ENCODE measurements at regions not wholly inside any gene's neighbourhood (a gene's known extent, or its start where the extent isn't known, plus 50 kb on each side); places are given as distances from the start of the nearest gene placed in this dataset.

DNA sequence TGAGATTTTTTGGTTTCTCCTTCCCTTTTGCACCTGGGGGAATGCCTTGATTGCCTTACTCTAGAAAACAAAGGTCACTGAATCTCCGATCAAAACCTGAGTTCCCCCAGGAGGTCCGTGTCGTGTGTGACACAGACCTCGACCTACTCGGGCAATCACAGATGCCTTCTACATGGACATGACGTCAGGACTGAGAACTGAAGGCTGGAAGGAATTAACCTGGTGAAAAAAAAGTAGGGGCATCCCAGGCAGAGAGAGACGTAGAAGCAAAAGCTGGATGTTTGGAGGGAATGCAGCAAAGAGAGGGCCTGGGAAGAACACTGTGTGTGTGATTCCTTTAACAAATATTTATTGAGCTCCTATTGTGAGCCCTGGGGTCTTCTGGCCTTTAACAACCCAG is 178.0 kb downstream of the PRDM2 start:
- DNase-seq, result no peak

DNA sequence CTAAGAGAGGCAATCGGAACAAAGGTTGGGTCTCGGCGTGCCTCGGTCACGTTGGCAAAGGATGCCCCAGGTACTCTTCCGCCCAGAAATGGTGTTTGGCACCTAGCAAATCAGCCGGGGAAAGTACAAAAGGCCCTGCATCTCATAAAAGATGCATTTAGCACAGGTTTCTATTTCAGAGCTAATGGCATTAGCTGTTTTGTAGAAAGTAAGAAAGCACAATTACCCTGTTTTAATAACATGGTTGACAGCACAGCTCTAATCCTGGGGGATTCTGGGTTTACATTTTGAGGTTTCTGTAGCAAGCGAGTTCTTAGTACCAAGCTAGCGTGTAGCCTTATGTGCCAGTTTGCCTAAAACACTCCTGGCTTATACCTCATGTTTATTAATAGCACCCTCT is 178.5 kb downstream of the PRDM2 start:
- DNase-seq, result no peak

GRCh38 chr1:13881385-13882088 is 181.5 kb downstream of the PRDM2 start:
- DNase-seq, result no peak

DNA sequence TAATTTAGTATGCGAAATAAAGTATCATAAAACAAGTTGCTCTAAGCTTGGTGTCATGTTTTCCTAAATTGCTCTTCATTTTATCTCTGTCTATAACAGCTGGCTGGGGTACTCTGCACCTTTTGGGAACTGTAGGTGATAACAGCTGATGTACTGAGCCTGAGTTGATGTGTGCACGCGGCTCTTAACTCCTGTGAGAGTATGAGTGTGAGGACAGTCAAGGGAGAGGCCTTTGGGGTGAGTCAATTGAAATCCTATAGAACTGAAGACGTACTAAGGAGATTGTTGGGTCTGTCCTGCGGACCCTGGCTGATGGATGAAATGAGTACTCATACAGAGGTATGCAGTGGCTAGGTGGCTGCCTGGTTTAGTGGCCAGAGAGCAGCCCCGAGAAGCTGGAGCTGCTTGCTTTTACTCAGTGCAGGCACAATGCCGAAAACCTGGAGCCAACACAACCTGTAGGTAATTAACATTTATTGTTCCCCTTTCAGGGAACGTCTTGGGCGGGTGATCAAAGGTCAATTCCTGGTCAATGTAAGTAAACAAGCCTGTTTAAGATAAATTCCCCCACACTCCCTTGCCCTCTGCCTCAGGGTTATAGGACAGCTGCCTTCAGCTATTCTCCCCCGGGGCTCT is 188.5 kb downstream of the PRDM2 start:
- DNase-seq, result no peak

DNA sequence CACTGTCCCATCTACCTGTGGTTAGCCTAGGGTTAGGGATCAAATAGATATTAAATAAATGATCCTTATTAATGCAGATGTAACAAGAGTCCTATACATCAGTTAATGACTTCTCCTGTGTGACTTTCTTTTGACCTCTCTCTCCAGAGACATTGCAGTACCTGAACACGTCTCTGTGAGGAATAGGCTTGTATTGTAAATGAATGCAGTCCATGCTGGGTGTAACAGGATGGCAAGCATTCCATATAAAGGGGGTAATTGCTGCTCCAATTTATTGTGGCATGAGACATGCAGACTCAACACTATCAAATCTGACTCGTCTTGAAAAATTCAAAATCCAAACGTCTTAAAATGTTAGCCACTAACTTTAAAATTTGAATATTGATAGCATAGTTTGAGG is 189.5 kb downstream of the PRDM2 start:
- no peak for DNase-seq

GRCh38 chr1:13890766-13891165 is 190.8 kb downstream of the PRDM2 start:
- DNase-seq, result peak in 2 of 58 donors; percentile 30 to 33

GRCh38 chr1:13892198-13892597 is 192.2 kb downstream of the PRDM2 start:
- peak in 7 of 58 donors; percentile 5 to 54 (median 23) for DNase-seq

GRCh38 chr1:13892671-13893325 is 192.8 kb downstream of the PRDM2 start:
- peak in 24 of 58 donors; percentile 4 to 55 (median 26) for DNase-seq

- peak in 6 of 58 donors; percentile 7 to 41 (median 22) for DNase-seq
Observed at GRCh38 chr1:13893409-13893821, 193.4 kb downstream of the PRDM2 start.

GRCh38 chr1:13896932-13897331 is 196.9 kb downstream of the PRDM2 start:
- DNase-seq, result no peak

DNA sequence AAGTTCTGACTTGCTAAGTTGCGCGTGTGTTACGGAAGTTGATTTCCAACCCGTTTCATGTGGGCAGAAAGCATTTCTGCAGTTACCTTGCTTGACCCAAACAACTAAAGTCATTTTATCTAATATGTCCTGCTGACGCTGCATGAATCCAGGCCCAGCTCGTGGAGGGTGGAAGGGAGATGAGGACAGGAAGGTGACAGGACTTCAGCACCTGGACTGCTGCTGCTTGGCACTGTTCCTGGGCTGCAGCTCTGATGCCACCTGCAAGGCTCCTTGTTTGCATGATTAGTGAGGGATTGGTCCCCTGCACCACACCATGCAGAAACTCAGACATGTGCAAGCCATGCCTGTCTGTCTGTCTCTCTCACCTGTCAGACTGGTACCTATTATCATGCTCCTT is 198.4 kb downstream of the PRDM2 start:
- no peak for DNase-seq

DNA sequence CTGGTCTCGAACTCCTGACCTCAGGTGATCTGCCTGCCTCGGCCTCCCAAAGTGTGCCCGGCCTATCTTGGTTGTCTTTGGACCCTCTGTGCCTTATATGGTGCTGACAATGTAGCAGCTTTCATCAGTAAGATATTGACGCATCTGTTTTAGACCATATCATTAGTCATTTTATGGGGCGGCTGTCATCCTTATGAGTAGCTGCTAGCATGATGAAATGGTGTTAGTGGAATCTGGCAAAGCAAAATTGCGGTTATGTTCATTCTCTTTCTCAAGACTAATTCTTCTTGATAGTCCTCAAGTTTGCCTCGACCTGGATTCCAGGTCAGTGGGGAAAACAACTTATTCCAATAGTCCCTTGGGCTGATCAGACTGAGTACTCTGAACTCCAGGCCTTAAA is 199.9 kb downstream of the PRDM2 start:
- no peak for DNase-seq

DNA sequence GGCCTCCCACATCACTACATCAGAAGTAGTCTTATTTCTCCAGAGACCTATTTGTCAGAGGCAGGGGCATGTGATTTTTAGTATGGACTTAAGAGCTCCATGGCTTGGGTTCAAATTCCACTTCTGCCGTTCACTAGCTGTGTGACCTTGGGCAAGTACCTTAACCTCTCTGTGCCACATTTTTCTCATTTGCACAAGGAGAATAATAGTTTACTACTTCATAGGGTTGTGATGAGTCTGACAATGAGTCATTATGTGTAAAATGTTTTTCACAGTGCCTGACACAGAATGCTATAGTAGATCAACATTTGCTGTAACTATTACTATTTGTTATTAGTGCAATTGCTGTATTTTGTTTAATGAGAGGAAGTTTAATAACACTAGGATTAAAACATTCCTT is 200.6 kb downstream of the PRDM2 start:
- no peak for DNase-seq

GRCh38 chr1:13901039-13901438 is 201.1 kb downstream of the PRDM2 start:
- no peak for DNase-seq

GRCh38 chr1:13901597-13901996 is 201.6 kb downstream of the PRDM2 start:
- DNase-seq, result no peak

DNA sequence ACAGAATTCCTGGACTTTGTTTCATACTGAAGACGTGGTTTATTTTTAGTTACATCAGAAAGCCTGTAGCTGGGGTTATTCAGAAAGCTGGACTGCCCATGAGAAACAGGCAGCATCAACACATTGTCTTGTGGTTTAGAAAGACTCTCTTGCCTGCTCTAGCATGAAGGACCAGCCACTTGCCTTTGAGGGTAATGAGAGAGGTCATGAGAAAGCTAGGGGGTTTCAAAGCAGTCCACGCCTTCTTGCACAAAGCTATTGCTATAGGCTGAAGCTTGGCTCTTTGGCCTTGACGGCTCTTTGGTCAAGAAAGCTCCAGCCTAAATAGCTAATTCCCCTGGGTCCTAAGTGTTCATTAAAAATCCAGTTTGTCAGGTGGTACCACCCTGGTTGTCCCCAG is 208.1 kb downstream of the PRDM2 start:
- no peak for DNase-seq

DNA sequence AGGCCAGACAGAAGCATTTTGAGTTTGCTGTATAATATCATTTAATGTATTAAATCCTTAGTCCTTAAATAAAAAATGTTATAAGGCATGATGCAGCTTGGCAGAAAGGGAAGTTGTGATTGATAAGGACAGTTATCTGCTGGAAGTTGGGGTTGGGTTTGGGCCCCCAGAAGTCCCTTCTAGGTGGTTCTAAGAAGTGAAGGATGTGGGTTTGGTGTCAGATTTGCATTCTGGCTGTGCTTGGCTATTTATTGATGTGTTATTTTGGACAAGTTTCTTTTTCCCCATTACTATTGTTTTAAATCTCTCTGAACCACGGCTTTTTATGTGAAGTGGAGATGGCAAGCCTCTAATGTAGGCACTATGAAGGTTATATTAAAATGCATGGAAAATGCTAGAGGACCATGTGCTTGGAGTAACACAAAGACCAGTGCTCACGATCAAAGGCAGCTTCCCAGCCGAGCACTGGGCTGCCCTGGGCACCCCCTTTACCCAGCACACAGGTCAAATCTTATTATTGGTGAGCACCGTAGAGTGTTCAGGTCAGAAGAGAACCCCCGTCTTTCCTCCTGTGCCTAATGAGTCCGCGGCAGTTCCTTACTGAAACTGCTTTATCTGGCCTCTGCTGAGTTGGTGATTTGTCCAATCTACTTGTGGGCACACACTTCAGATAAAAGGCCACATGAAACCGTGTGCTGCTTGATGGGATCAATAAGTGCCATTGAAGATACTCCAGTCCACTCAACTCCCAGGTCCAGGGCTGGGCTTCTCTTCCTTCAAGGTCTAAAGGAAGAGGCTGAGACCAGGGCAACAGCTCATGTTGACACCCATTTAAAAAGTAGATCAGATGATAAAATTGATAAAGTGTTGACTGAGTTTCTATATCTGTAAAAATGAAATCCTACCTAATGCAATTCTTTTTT is 212.0 kb downstream of the PRDM2 start:
- no peak for DNase-seq

GRCh38 chr1:13913396-13913795 is 213.4 kb downstream of the PRDM2 start:
- no peak for DNase-seq

- no peak for DNase-seq
Observed at GRCh38 chr1:13916530-13916929, 216.5 kb downstream of the PRDM2 start.

- no peak for DNase-seq
Observed at GRCh38 chr1:13917607-13918006, 217.6 kb downstream of the PRDM2 start.

GRCh38 chr1:13918862-13919261 is 218.9 kb downstream of the PRDM2 start:
- no peak for DNase-seq

DNA sequence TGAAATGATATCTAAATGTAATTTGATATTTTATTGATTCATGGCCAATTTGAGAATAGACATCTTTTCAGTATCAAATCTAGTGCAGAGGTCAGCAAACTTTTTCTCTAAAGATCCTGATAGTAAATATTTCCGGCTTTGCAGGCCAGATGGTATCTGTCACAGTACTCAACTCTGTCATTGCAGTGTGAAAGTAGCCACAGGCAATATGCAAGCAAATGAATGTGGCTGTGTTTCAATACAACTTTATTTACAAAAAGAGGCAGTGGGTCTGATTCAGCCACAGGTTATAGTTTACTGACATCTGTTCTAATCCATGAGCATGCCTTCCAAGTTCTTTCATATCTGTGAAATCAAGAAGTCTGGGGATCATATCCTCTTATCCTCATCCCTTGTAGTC is 221.2 kb downstream of the PRDM2 start:
- DNase-seq, result no peak

Measured in anterior cingulate cortex (tissue), 58 donors.